GM12872 (cell line): ENCODE measurements at regions not wholly inside any gene's neighbourhood (a gene's known extent, or its start where the extent isn't known, plus 50 kb on each side); places are given as distances from the start of the nearest gene placed in this dataset.

ENCODE experiments used
- CTCF ChIP-seq: IDR thresholded peaks from 3 replicates; pipeline ENCODE4 v1.5.1; 2011; ENCODE audit warnings: low read depth, mild to moderate bottlenecking, low read length, moderate library complexity; ENCODE audit not compliant: insufficient read depth

- TF ChIP-seq CTCF = no peak
These were observed 295.7 kb upstream of the TSHZ2 start for GRCh38 chr20:52676283-52676995.

- TF ChIP-seq CTCF = no peak
These were observed 296.8 kb upstream of the TSHZ2 start for GRCh38 chr20:52675375-52675774.

- TF ChIP-seq CTCF = no peak
These were observed 303.5 kb upstream of the TSHZ2 start for GRCh38 chr20:52668626-52669025.

- TF ChIP-seq CTCF = no peak
These were observed 304.8 kb upstream of the TSHZ2 start for GRCh38 chr20:52667358-52667757.

GRCh38 chr20:52665441-52665840 lies 306.7 kb upstream of the TSHZ2 start:
- TF ChIP-seq CTCF = no peak

GRCh38 chr20:52655395-52655794 lies 316.8 kb upstream of the TSHZ2 start:
- no peak for TF ChIP-seq CTCF

- no peak for TF ChIP-seq CTCF
These were observed 317.6 kb upstream of the TSHZ2 start for GRCh38 chr20:52654567-52654966.
